HG03039 (cell line): ENCODE measurements at regions not wholly inside any gene's neighbourhood (a gene's known extent, or its start where the extent isn't known, plus 50 kb on each side); places are given as distances from the start of the nearest gene placed in this dataset.
"Not testable (repeated sequence)": the region's sequence is repeated elsewhere in the genome, so short reads cannot be mapped to it uniquely, and the experiment has no call there.

Source experiments
- ATAC-seq: cut with Tn5 transposase; IDR thresholded peaks from one replicate; pipeline ENCODE4 v1.9.1; 2021; ENCODE audit warnings: mild to moderate bottlenecking, moderate library complexity; ENCODE audit not compliant: unreplicated experiment

GRCh38 chr14:56023661-56024081 lies 94.5 kb upstream of the PELI2 start:
- ATAC-seq, result no peak

GRCh38 chr14:56025191-56025590 lies 93.0 kb upstream of the PELI2 start:
- ATAC-seq, result no peak

- ATAC-seq, result no peak
These were observed 91.7 kb upstream of the PELI2 start for GRCh38 chr14:56026506-56026905.

- no peak for ATAC-seq
These were observed 90.8 kb upstream of the PELI2 start for GRCh38 chr14:56027421-56027820.

GRCh38 chr14:56027916-56028712 lies 90.1 kb upstream of the PELI2 start:
- ATAC-seq, result no peak

- no peak for ATAC-seq
These were observed 81.9 kb upstream of the PELI2 start for GRCh38 chr14:56036353-56036752.

GRCh38 chr14:56040121-56040520 lies 78.1 kb upstream of the PELI2 start:
- no peak for ATAC-seq

- no peak for ATAC-seq
These were observed 74.0 kb upstream of the PELI2 start for GRCh38 chr14:56044196-56044595.

GRCh38 chr14:56046546-56046945 lies 71.7 kb upstream of the PELI2 start:
- ATAC-seq, result no peak

- no peak for ATAC-seq
These were observed 71.2 kb upstream of the PELI2 start for GRCh38 chr14:56046996-56047395.

GRCh38 chr14:56049536-56049935 lies 68.7 kb upstream of the PELI2 start:
- no peak for ATAC-seq

- ATAC-seq, result no peak
These were observed 62.7 kb upstream of the PELI2 start for GRCh38 chr14:56055511-56055910.

GRCh38 chr14:56056031-56056430 lies 62.2 kb upstream of the PELI2 start:
- no peak for ATAC-seq

GRCh38 chr14:56057071-56057741 lies 61.0 kb upstream of the PELI2 start:
- ATAC-seq, result no peak

GRCh38 chr14:56057767-56058166 lies 60.4 kb upstream of the PELI2 start:
- ATAC-seq, result no peak

GRCh38 chr14:56059054-56059453 lies 59.2 kb upstream of the PELI2 start:
- no peak for ATAC-seq

- no peak for ATAC-seq
These were observed 57.2 kb upstream of the PELI2 start for GRCh38 chr14:56061051-56061450.

- no peak for ATAC-seq
These were observed 55.1 kb upstream of the PELI2 start for GRCh38 chr14:56063131-56063530.

GRCh38 chr14:56064513-56064912 lies 53.7 kb upstream of the PELI2 start:
- no peak for ATAC-seq

- not testable (repeated sequence) for ATAC-seq
These were observed 53.0 kb upstream of the PELI2 start for GRCh38 chr14:56065199-56065598.

- no peak for ATAC-seq
These were observed 52.5 kb upstream of the PELI2 start for GRCh38 chr14:56065621-56066290.
